ENCODE measurements at regions not wholly inside any gene's neighbourhood (a gene's known extent, or its start where the extent isn't known, plus 50 kb on each side); places are given as distances from the start of the nearest gene placed in this dataset.
"Not testable (repeated sequence)": the region's sequence is repeated elsewhere in the genome, so short reads cannot be mapped to it uniquely, and the experiment has no call there.

DNA sequence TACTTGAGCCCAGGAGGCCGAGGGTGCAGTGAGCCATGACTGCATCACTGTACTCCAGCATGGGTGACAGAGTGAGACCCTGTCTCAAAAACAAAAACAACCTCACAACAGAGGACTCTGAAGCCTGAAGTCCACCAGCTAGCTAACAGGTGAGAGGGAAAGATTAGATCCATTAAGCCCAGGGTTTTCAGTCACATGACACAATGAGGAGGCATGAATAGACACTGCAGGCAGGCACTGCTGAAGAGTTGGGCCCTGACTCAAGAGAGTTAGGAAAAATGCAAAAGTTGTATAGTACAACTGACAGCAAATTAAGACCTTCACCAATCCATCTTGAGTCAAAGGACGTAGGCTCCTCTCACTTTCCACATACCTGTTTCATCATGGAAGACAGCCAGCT lies 64.9 kb downstream of the IARS1 start:
- Histone ChIP-seq H3K4me3 (ENCODE audit: low read depth, low read length) (no peak overlapping the region), H3K27me3 (replicated peaks) (no peaks in the 10 kb centered on the region), H3K27ac (no peak overlapping the region), H3K36me3 (replicated peaks) (peaks cover 62% of the 10 kb centered on the region)
- no peak for TF ChIP-seq CTCF (IDR thresholded peaks at IDR 0.05; ENCODE audit: low read depth, low read length, missing control alignments)
- DNase-seq: no peak
- in situ Hi-C loops (cut with HindIII; ENCODE audit: low pct_ligation_motif_present, low sequenced_read_pairs): no loop called here

- no peak overlapping the region for H3K27ac ChIP-seq
- peaks cover 65% of the 10 kb centered on the region for H3K36me3 ChIP-seq (replicated peaks)
- no peaks in the 10 kb centered on the region for H3K27me3 ChIP-seq (replicated peaks)
- no peak for DNase-seq
- no peak for TF ChIP-seq CTCF (IDR thresholded peaks at IDR 0.05; ENCODE audit: low read depth, low read length, missing control alignments)
- no peak overlapping the region for H3K4me3 ChIP-seq (ENCODE audit: low read depth, low read length)
- in situ Hi-C loops (cut with HindIII; ENCODE audit: low pct_ligation_motif_present, low sequenced_read_pairs): no loop called here
These were observed 69.3 kb downstream of the IARS1 start for GRCh38 chr9:92224177-92224576.

GRCh38 chr9:92223758-92224157 lies 69.7 kb downstream of the IARS1 start:
- in situ Hi-C loops (cut with HindIII; ENCODE audit: low pct_ligation_motif_present, low sequenced_read_pairs): no loop called here
- TF ChIP-seq CTCF (IDR thresholded peaks at IDR 0.05; ENCODE audit: low read depth, low read length, missing control alignments): no peak
- H3K27me3 ChIP-seq (replicated peaks): no peaks in the 10 kb centered on the region
- H3K27ac ChIP-seq: no peak overlapping the region
- peaks cover 63% of the 10 kb centered on the region for H3K36me3 ChIP-seq (replicated peaks)
- DNase-seq: no peak
- no peak overlapping the region for H3K4me3 ChIP-seq (ENCODE audit: low read depth, low read length)

GRCh38 chr9:92208693-92209524 lies 84.6 kb downstream of the IARS1 start:
- Histone ChIP-seq H3K27ac (no peak overlapping the region), H3K27me3 (replicated peaks) (no peaks in the 10 kb centered on the region), H3K36me3 (replicated peaks) (peaks cover 40% of the 10 kb centered on the region), H3K4me3 (ENCODE audit: low read depth, low read length) (no peak overlapping the region)
- no peak for DNase-seq
- in situ Hi-C loops (cut with HindIII; ENCODE audit: low pct_ligation_motif_present, low sequenced_read_pairs): no loop called here
- TF ChIP-seq CTCF (IDR thresholded peaks at IDR 0.05; ENCODE audit: low read depth, low read length, missing control alignments): no peak

DNA sequence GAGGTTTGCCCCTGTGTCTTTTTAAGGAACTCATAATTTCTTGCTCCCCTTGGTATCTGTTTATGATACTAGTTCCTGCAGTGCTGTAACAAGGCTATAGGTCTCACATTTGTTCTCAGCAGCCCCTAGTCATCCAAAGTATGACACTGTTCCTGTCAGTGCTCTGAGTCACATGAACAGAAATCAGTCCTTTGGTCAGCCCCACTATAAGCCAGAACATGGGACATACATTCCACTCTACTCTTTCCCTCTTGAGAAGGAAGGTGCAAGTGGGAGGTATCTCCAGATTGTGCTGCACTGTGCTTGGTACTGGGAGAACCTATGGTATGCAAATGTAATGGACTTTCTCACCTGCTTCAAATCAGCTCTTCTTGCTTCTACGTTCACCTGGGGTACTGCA lies 87.0 kb downstream of the IARS1 start:
- in situ Hi-C loops (cut with HindIII; ENCODE audit: low pct_ligation_motif_present, low sequenced_read_pairs): no loop called here
- no peak overlapping the region for H3K4me3 ChIP-seq (ENCODE audit: low read depth, low read length)
- DNase-seq: peak; percentile 12
- no peak overlapping the region for H3K27ac ChIP-seq
- TF ChIP-seq CTCF (IDR thresholded peaks at IDR 0.05; ENCODE audit: low read depth, low read length, missing control alignments): no peak
- H3K27me3 ChIP-seq (replicated peaks): no peaks in the 10 kb centered on the region
- H3K36me3 ChIP-seq (replicated peaks): peaks cover 33% of the 10 kb centered on the region

GRCh38 chr9:92203887-92204286 lies 88.7 kb upstream of the SPTLC1 start:
- H3K27me3 ChIP-seq (replicated peaks); H3K4me3 ChIP-seq (ENCODE audit: low read depth, low read length); in situ Hi-C loops (cut with HindIII; ENCODE audit: low pct_ligation_motif_present, low sequenced_read_pairs); DNase-seq; H3K36me3 ChIP-seq (replicated peaks); H3K27ac ChIP-seq: not testable (repeated sequence)

DNA sequence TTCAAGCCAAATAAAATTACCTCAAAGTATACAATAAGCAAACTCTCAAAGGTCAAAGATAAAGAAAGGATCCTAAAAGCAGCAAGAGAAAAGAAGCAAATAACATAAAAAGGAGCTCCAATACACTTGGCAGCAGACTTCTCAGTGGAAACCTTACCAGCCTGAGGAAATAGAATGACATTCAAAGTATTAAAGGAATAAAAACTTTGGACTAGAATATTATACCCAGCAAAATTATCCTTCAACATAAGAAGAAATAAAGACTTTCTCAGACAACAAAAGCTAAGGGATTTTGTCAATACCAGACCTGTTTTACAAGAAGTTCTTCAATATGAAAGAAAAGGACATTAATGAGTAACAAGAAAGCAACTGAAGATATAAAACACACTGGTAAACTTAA lies 83.0 kb upstream of the SPTLC1 start:
- DNase-seq; H3K36me3 ChIP-seq (replicated peaks); H3K27me3 ChIP-seq (replicated peaks); in situ Hi-C loops (cut with HindIII; ENCODE audit: low pct_ligation_motif_present, low sequenced_read_pairs); H3K4me3 ChIP-seq (ENCODE audit: low read depth, low read length); H3K27ac ChIP-seq: not testable (repeated sequence)

Measured in brain microvascular endothelial cell (primary cell).